ENCODE measurements at regions not wholly inside any gene's neighbourhood (a gene's known extent, or its start where the extent isn't known, plus 50 kb on each side); places are given as distances from the start of the nearest gene placed in this dataset.

- Mint-ChIP-seq H3K36me3 (ENCODE audit: low read depth) (no peaks in the 10 kb centered on the region), H3K27me3 (ENCODE audit: insufficient read depth, low read depth, poor library complexity) (no peaks in the 10 kb centered on the region), H3K4me1 (no peaks in the 10 kb centered on the region), H3K27ac (no peak overlapping the region), H3K9me3 (no peaks in the 10 kb centered on the region), H3K4me3 (no peak overlapping the region)
- no peak overlapping the region for H3K27ac ChIP-seq (ENCODE audit: low read depth)
- no peaks in the 10 kb centered on the region; the same call in 1 of the 2 replicates for H3K9me2 ChIP-seq (ENCODE audit: insufficient read depth)
- ATAC-seq, result no peak
- no peaks in the 10 kb centered on the region for H3K36me3 ChIP-seq (ENCODE audit: insufficient read depth)
- H2AFZ ChIP-seq, result no peak overlapping the region
- H3K4me2 ChIP-seq, result no peak overlapping the region
- H3F3A ChIP-seq (replicated peaks; ENCODE audit: low read depth), result no peaks in the 10 kb centered on the region
- no peak for DNase-seq (ENCODE audit: low spot score)
- no peaks in the 10 kb centered on the region for H3K27me3 ChIP-seq (ENCODE audit: insufficient read depth)
- H4K20me1 ChIP-seq (replicated peaks; ENCODE audit: insufficient read depth), result no peaks in the 10 kb centered on the region
- TF ChIP-seq, protein P1, sequence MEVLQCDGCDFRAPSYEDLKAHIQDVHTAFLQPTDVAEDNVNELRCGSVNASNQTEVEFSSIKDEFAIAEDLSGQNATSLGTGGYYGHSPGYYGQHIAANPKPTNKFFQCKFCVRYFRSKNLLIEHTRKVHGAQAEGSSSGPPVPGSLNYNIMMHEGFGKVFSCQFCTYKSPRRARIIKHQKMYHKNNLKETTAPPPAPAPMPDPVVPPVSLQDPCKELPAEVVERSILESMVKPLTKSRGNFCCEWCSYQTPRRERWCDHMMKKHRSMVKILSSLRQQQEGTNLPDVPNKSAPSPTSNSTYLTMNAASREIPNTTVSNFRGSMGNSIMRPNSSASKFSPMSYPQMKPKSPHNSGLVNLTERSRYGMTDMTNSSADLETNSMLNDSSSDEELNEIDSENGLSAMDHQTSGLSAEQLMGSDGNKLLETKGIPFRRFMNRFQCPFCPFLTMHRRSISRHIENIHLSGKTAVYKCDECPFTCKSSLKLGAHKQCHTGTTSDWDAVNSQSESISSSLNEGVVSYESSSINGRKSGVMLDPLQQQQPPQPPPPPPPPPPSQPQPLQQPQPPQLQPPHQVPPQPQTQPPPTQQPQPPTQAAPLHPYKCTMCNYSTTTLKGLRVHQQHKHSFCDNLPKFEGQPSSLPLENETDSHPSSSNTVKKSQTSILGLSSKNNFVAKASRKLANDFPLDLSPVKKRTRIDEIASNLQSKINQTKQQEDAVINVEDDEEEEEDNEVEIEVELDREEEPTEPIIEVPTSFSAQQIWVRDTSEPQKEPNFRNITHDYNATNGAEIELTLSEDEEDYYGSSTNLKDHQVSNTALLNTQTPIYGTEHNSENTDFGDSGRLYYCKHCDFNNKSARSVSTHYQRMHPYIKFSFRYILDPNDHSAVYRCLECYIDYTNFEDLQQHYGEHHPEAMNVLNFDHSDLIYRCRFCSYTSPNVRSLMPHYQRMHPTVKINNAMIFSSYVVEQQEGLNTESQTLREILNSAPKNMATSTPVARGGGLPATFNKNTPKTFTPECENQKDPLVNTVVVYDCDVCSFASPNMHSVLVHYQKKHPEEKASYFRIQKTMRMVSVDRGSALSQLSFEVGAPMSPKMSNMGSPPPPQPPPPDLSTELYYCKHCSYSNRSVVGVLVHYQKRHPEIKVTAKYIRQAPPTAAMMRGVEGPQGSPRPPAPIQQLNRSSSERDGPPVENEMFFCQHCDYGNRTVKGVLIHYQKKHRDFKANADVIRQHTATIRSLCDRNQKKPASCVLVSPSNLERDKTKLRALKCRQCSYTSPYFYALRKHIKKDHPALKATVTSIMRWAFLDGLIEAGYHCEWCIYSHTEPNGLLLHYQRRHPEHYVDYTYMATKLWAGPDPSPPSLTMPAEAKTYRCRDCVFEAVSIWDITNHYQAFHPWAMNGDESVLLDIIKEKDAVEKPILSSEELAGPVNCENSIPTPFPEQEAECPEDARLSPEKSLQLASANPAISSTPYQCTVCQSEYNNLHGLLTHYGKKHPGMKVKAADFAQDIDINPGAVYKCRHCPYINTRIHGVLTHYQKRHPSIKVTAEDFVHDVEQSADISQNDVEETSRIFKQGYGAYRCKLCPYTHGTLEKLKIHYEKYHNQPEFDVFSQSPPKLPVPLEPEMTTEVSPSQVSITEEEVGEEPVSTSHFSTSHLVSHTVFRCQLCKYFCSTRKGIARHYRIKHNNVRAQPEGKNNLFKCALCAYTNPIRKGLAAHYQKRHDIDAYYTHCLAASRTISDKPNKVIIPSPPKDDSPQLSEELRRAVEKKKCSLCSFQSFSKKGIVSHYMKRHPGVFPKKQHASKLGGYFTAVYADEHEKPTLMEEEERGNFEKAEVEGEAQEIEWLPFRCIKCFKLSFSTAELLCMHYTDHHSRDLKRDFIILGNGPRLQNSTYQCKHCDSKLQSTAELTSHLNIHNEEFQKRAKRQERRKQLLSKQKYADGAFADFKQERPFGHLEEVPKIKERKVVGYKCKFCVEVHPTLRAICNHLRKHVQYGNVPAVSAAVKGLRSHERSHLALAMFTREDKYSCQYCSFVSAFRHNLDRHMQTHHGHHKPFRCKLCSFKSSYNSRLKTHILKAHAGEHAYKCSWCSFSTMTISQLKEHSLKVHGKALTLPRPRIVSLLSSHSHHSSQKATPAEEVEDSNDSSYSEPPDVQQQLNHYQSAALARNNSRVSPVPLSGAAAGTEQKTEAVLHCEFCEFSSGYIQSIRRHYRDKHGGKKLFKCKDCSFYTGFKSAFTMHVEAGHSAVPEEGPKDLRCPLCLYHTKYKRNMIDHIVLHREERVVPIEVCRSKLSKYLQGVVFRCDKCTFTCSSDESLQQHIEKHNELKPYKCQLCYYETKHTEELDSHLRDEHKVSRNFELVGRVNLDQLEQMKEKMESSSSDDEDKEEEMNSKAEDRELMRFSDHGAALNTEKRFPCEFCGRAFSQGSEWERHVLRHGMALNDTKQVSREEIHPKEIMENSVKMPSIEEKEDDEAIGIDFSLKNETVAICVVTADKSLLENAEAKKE (CRISPR knock-in tag; IDR thresholded peaks at IDR 0.05), result no peak
- TF ChIP-seq STAT1 (IDR thresholded peaks at IDR 0.05; ENCODE audit: unreplicated experiment) (no peak), ZNF331 (CRISPR knock-in tag; IDR thresholded peaks at IDR 0.05; ENCODE audit: low read depth) (no peak)
- H3K4me1 ChIP-seq (ENCODE audit: insufficient read depth), result no peaks in the 10 kb centered on the region
- no peak overlapping the region for H3K4me3 ChIP-seq
- H3K79me2 ChIP-seq (replicated peaks; ENCODE audit: insufficient read depth), result no peaks in the 10 kb centered on the region
Observed at GRCh38 chr13:78364711-78365110, 238.6 kb downstream of the POU4F1 start.

DNA sequence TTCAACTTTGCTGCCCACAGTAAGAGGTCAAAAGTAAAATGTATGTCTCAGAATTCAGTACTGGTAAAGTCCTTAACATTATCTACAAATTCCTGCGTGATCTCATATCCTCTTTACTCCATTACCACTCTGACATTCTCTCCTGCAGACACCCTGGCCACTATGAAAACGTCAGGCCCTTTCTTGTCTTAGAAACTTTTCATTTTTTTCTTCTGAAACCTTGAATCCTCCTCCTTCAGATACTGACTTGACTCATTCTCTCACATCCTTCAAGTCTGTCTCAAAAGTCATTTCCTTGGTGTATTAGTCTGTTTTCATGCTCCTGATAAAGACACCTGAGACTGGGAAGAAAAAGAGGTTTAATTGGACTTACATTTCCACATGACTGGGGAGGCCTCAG lies 262.3 kb downstream of the POU4F1 start:
- Histone ChIP-seq H3K4me2 (no peak overlapping the region), H3K27me3 (ENCODE audit: insufficient read depth) (no peaks in the 10 kb centered on the region), H3F3A (replicated peaks; ENCODE audit: low read depth) (no peaks in the 10 kb centered on the region), H2AFZ (no peak overlapping the region), H3K4me3 (no peak overlapping the region), H3K4me1 (ENCODE audit: insufficient read depth) (no peaks in the 10 kb centered on the region), H3K36me3 (ENCODE audit: insufficient read depth) (no peaks in the 10 kb centered on the region), H3K79me2 (replicated peaks; ENCODE audit: insufficient read depth) (no peaks in the 10 kb centered on the region), H3K9me2 (ENCODE audit: insufficient read depth) (peaks cover 5% of the 10 kb centered on the region; the same call in 1 of the 2 replicates), H3K27ac (ENCODE audit: low read depth) (no peak overlapping the region), H4K20me1 (replicated peaks; ENCODE audit: insufficient read depth) (no peaks in the 10 kb centered on the region)
- Mint-ChIP-seq H3K36me3 (ENCODE audit: low read depth) (no peaks in the 10 kb centered on the region), H3K9me3 (no peaks in the 10 kb centered on the region), H3K27me3 (ENCODE audit: insufficient read depth, low read depth, poor library complexity) (no peaks in the 10 kb centered on the region), H3K4me3 (no peak overlapping the region), H3K4me1 (no peaks in the 10 kb centered on the region), H3K27ac (no peak overlapping the region)
- TF ChIP-seq EZH2phosphoT487 (IDR thresholded peaks at IDR 0.05; ENCODE audit: unreplicated experiment) (no peak), JUNB (IDR thresholded peaks at IDR 0.05; ENCODE audit: unreplicated experiment) (no peak), ZNF331 (CRISPR knock-in tag; IDR thresholded peaks at IDR 0.05; ENCODE audit: low read depth) (no peak)
- TF ChIP-seq, protein P2, sequence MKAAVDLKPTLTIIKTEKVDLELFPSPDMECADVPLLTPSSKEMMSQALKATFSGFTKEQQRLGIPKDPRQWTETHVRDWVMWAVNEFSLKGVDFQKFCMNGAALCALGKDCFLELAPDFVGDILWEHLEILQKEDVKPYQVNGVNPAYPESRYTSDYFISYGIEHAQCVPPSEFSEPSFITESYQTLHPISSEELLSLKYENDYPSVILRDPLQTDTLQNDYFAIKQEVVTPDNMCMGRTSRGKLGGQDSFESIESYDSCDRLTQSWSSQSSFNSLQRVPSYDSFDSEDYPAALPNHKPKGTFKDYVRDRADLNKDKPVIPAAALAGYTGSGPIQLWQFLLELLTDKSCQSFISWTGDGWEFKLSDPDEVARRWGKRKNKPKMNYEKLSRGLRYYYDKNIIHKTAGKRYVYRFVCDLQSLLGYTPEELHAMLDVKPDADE (IDR thresholded peaks at IDR 0.05), result no peak
- DNase-seq (ENCODE audit: low spot score) (no peak), ATAC-seq (no peak)

Measured in GM23338 (cell line).